Activated CD4-positive, alpha-beta T cell treated with anti-CD3 and anti-CD28 coated beads, Interleukin-2, amount 10 ng/mL, durations not matched to agents 7 days and 5 days (primary cell): ENCODE measurements at regions not wholly inside any gene's neighbourhood (a gene's known extent, or its start where the extent isn't known, plus 50 kb on each side); places are given as distances from the start of the nearest gene placed in this dataset.

Experiments used
- CTCF ChIA-PET: fragments of 350-600 bp; sonication (Branson Sonifier 250); formaldehyde crosslinking; loops from one replicate; lab custom pipeline; 2021; ENCODE audit warnings: antibody characterized with exemption; lab: Charles Lee
- POLR2A ChIA-PET: fragments of 350-600 bp; sonication (Branson Sonifier 250); formaldehyde crosslinking; loops from one replicate; lab custom pipeline; 2021; ENCODE audit warnings: antibody characterized with exemption; lab: Charles Lee
- DNase-seq: peaks from one replicate; pipeline ENCODE4 v3.0.0-alpha.2; 2020
- H3K27ac Mint-ChIP-seq: one replicate; pipeline ENCODE4 v1.8.0; 2021; ENCODE audit warnings: mild to moderate bottlenecking, moderate library complexity, mixed read lengths
- H3K27me3 Mint-ChIP-seq: one replicate; pipeline ENCODE4 v1.8.0; 2021; ENCODE audit warnings: mixed read lengths
- H3K36me3 Mint-ChIP-seq: one replicate; pipeline ENCODE4 v1.8.0; 2021; ENCODE audit warnings: low read depth, mixed read lengths
- H3K4me1 Mint-ChIP-seq: one replicate; pipeline ENCODE4 v1.8.0; 2021; ENCODE audit warnings: mixed read lengths
- H3K4me3 Mint-ChIP-seq: one replicate; pipeline ENCODE4 v1.8.0; 2021; ENCODE audit warnings: mild to moderate bottlenecking, moderate library complexity, mixed read lengths
- H3K9me3 Mint-ChIP-seq: one replicate; pipeline ENCODE4 v1.8.0; 2021; ENCODE audit warnings: mixed read lengths

- Mint-ChIP-seq H3K36me3 (no peaks in the 10 kb centered on the region), H3K27ac (no peak overlapping the region), H3K4me1 (no peaks in the 10 kb centered on the region), H3K9me3 (no peaks in the 10 kb centered on the region), H3K27me3 (peaks cover 18% of the 10 kb centered on the region), H3K4me3 (no peak overlapping the region)
- POLR2A ChIA-PET = no interaction called here
- DNase-seq = no peak
- CTCF ChIA-PET = no interaction called here
Measured at GRCh38 chr2:176601066-176601465, 331.8 kb downstream of the MTX2 start.

GRCh38 chr2:176612036-176612435 is 342.8 kb downstream of the MTX2 start:
- Mint-ChIP-seq H3K9me3 (no peaks in the 10 kb centered on the region), H3K36me3 (no peaks in the 10 kb centered on the region), H3K27ac (no peak overlapping the region), H3K4me1 (no peaks in the 10 kb centered on the region), H3K27me3 (peaks cover 44% of the 10 kb centered on the region), H3K4me3 (no peak overlapping the region)
- POLR2A ChIA-PET = no interaction called here
- CTCF ChIA-PET = interaction anchor here (0.9 kb wide), 1 partner anchor 471 kb away, joined by 3 read pairs; no protein-coding TSS in a partner anchor
- DNase-seq = no peak

- no peak overlapping the region for H3K4me3 Mint-ChIP-seq
- H3K36me3 Mint-ChIP-seq = no peaks in the 10 kb centered on the region
- no peak overlapping the region for H3K27ac Mint-ChIP-seq
- CTCF ChIA-PET = interaction anchor here (0.9 kb wide), 1 partner anchor 471 kb away, joined by 3 read pairs; no protein-coding TSS in a partner anchor
- no peaks in the 10 kb centered on the region for H3K9me3 Mint-ChIP-seq
- DNase-seq = no peak
- H3K4me1 Mint-ChIP-seq = no peaks in the 10 kb centered on the region
- POLR2A ChIA-PET = no interaction called here
- H3K27me3 Mint-ChIP-seq = peaks cover 44% of the 10 kb centered on the region
Measured at GRCh38 chr2:176612736-176613135, 343.5 kb downstream of the MTX2 start.

GRCh38 chr2:176613323-176613987 is 344.2 kb downstream of the MTX2 start:
- H3K9me3 Mint-ChIP-seq = no peaks in the 10 kb centered on the region
- H3K4me3 Mint-ChIP-seq = no peak overlapping the region
- POLR2A ChIA-PET = no interaction called here
- no peak for DNase-seq
- no peaks in the 10 kb centered on the region for H3K36me3 Mint-ChIP-seq
- H3K27ac Mint-ChIP-seq = no peak overlapping the region
- CTCF ChIA-PET = interaction anchor here (1.3 kb wide), 1 partner anchor 17 kb away, joined by 4 read pairs; no protein-coding TSS in a partner anchor
- H3K27me3 Mint-ChIP-seq = peaks cover 42% of the 10 kb centered on the region
- H3K4me1 Mint-ChIP-seq = no peaks in the 10 kb centered on the region

- no peaks in the 10 kb centered on the region for H3K36me3 Mint-ChIP-seq
- ChIA-PET CTCF (interaction anchor here (1.3 kb wide), 2 partner anchors 8 to 18 kb away, joined by 4 read pairs; no protein-coding TSS in a partner anchor), POLR2A (no interaction called here)
- no peak overlapping the region for H3K4me3 Mint-ChIP-seq
- no peak overlapping the region for H3K27ac Mint-ChIP-seq
- no peaks in the 10 kb centered on the region for H3K9me3 Mint-ChIP-seq
- no peak for DNase-seq
- H3K27me3 Mint-ChIP-seq = peaks cover 39% of the 10 kb centered on the region
- no peaks in the 10 kb centered on the region for H3K4me1 Mint-ChIP-seq
Measured at GRCh38 chr2:176614049-176614448, 344.8 kb downstream of the MTX2 start.

- H3K27ac Mint-ChIP-seq = no peak overlapping the region
- H3K36me3 Mint-ChIP-seq = no peaks in the 10 kb centered on the region
- no peak overlapping the region for H3K4me3 Mint-ChIP-seq
- peaks cover 40% of the 10 kb centered on the region for H3K27me3 Mint-ChIP-seq
- no peak for DNase-seq
- H3K4me1 Mint-ChIP-seq = no peaks in the 10 kb centered on the region
- POLR2A ChIA-PET = no interaction called here
- no peaks in the 10 kb centered on the region for H3K9me3 Mint-ChIP-seq
- CTCF ChIA-PET = interaction anchor here (1.3 kb wide), 1 partner anchor 9 kb away, joined by 4 read pairs; no protein-coding TSS in a partner anchor
Measured at GRCh38 chr2:176614930-176615329, 345.7 kb downstream of the MTX2 start.

- Mint-ChIP-seq H3K36me3 (no peaks in the 10 kb centered on the region), H3K27ac (no peak overlapping the region), H3K4me1 (no peaks in the 10 kb centered on the region), H3K4me3 (no peak overlapping the region), H3K27me3 (peaks cover 40% of the 10 kb centered on the region), H3K9me3 (no peaks in the 10 kb centered on the region)
- no peak for DNase-seq
- ChIA-PET POLR2A (no interaction called here), CTCF (no interaction called here)
Measured at GRCh38 chr2:176619504-176619903, 350.3 kb downstream of the MTX2 start.

GRCh38 chr2:176621350-176621749 is 352.1 kb downstream of the MTX2 start:
- H3K4me3 Mint-ChIP-seq = no peak overlapping the region
- H3K4me1 Mint-ChIP-seq = no peaks in the 10 kb centered on the region
- H3K36me3 Mint-ChIP-seq = no peaks in the 10 kb centered on the region
- DNase-seq = no peak
- peaks cover 39% of the 10 kb centered on the region for H3K27me3 Mint-ChIP-seq
- ChIA-PET CTCF (interaction anchor here (0.5 to 1.2 kb wide), 2 partner anchors 16 to 30 kb away, joined by 3 to 4 read pairs; no protein-coding TSS in a partner anchor), POLR2A (no interaction called here)
- no peaks in the 10 kb centered on the region for H3K9me3 Mint-ChIP-seq
- no peak overlapping the region for H3K27ac Mint-ChIP-seq

- H3K27me3 Mint-ChIP-seq = peaks cover 45% of the 10 kb centered on the region
- POLR2A ChIA-PET = no interaction called here
Measured at GRCh38 chr2:176622792-176623191, 353.6 kb downstream of the MTX2 start.

GRCh38 chr2:176626796-176627195 is 357.6 kb downstream of the MTX2 start:
- no peak for DNase-seq
- Mint-ChIP-seq H3K9me3 (no peaks in the 10 kb centered on the region), H3K27me3 (peaks cover 57% of the 10 kb centered on the region), H3K36me3 (no peaks in the 10 kb centered on the region), H3K4me1 (no peaks in the 10 kb centered on the region), H3K4me3 (no peak overlapping the region), H3K27ac (no peak overlapping the region)
- POLR2A ChIA-PET = no interaction called here
- CTCF ChIA-PET = no interaction called here

More at GRCh38 chr2:176622792-176623191, 353.6 kb downstream of the MTX2 start:
- no peak overlapping the region for H3K27ac Mint-ChIP-seq
- no peaks in the 10 kb centered on the region for H3K4me1 Mint-ChIP-seq
- H3K4me3 Mint-ChIP-seq = no peak overlapping the region
- DNase-seq = no peak
- CTCF ChIA-PET = no interaction called here
- no peaks in the 10 kb centered on the region for H3K36me3 Mint-ChIP-seq
- H3K9me3 Mint-ChIP-seq = no peaks in the 10 kb centered on the region

GRCh38 chr2:176628438-176628837 is 359.2 kb downstream of the MTX2 start:
- ChIA-PET CTCF (interaction anchor here (0.6 kb wide), 1 partner anchor 448 kb away, joined by 3 read pairs; no protein-coding TSS in a partner anchor), POLR2A (interaction anchor here (0.5 kb wide), 1 partner anchor 153 kb away, joined by 3 read pairs; no protein-coding TSS in a partner anchor)
- H3K27ac Mint-ChIP-seq = no peak overlapping the region
- H3K4me1 Mint-ChIP-seq = no peaks in the 10 kb centered on the region
- H3K36me3 Mint-ChIP-seq = no peaks in the 10 kb centered on the region
- no peak for DNase-seq
- H3K4me3 Mint-ChIP-seq = no peak overlapping the region
- no peaks in the 10 kb centered on the region for H3K9me3 Mint-ChIP-seq
- peaks cover 58% of the 10 kb centered on the region for H3K27me3 Mint-ChIP-seq

- Mint-ChIP-seq H3K4me1 (peaks cover 2% of the 10 kb centered on the region), H3K36me3 (no peaks in the 10 kb centered on the region), H3K27ac (no peak overlapping the region), H3K4me3 (no peak overlapping the region), H3K27me3 (peaks cover 55% of the 10 kb centered on the region), H3K9me3 (no peaks in the 10 kb centered on the region)
- ChIA-PET CTCF (interaction anchor here (1.2 kb wide), 1 partner anchor 493 kb away, joined by 5 read pairs; no protein-coding TSS in a partner anchor), POLR2A (no interaction called here)
- no peak for DNase-seq
Measured at GRCh38 chr2:176633754-176634153, 364.5 kb downstream of the MTX2 start.

- no peaks in the 10 kb centered on the region for H3K9me3 Mint-ChIP-seq
- peaks cover 65% of the 10 kb centered on the region for H3K27me3 Mint-ChIP-seq
- ChIA-PET POLR2A (no interaction called here), CTCF (interaction anchor here (1.1 to 2.0 kb wide), 3 partner anchors 16 to 495 kb away, joined by 3 to 15 read pairs (median 7); no protein-coding TSS in a partner anchor)
- no peak for DNase-seq
- H3K36me3 Mint-ChIP-seq = no peaks in the 10 kb centered on the region
- H3K4me3 Mint-ChIP-seq = no peak overlapping the region
- peaks cover 2% of the 10 kb centered on the region for H3K4me1 Mint-ChIP-seq
- no peak overlapping the region for H3K27ac Mint-ChIP-seq
Measured at GRCh38 chr2:176636401-176636800, 367.2 kb downstream of the MTX2 start.
